C4-2B (cell line): ENCODE measurements at regions not wholly inside any gene's neighbourhood (a gene's known extent, or its start where the extent isn't known, plus 50 kb on each side); places are given as distances from the start of the nearest gene placed in this dataset.

Experiments
- ZFX ChIP-seq: fragments of 450-650 bp; IDR thresholded peaks from 2 replicates; pipeline ENCODE4 v1.6.1; 2017
- TF ChIP-seq, protein P1 (sequence below): fragments of 450-650 bp; conservative IDR thresholded peaks from 2 replicates; pipeline ENCODE4 v1.5.1; 2017; ENCODE audit warnings: mild to moderate bottlenecking

GRCh38 chr5:67287510-67288268 lies 91.1 kb upstream of the CD180 start:
- TF ChIP-seq, protein P1, sequence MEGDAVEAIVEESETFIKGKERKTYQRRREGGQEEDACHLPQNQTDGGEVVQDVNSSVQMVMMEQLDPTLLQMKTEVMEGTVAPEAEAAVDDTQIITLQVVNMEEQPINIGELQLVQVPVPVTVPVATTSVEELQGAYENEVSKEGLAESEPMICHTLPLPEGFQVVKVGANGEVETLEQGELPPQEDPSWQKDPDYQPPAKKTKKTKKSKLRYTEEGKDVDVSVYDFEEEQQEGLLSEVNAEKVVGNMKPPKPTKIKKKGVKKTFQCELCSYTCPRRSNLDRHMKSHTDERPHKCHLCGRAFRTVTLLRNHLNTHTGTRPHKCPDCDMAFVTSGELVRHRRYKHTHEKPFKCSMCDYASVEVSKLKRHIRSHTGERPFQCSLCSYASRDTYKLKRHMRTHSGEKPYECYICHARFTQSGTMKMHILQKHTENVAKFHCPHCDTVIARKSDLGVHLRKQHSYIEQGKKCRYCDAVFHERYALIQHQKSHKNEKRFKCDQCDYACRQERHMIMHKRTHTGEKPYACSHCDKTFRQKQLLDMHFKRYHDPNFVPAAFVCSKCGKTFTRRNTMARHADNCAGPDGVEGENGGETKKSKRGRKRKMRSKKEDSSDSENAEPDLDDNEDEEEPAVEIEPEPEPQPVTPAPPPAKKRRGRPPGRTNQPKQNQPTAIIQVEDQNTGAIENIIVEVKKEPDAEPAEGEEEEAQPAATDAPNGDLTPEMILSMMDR: no peak
- no peak for TF ChIP-seq ZFX
